ENCODE measurements at regions not wholly inside any gene's neighbourhood (a gene's known extent, or its start where the extent isn't known, plus 50 kb on each side); places are given as distances from the start of the nearest gene placed in this dataset.

- Histone ChIP-seq H3K9ac (ENCODE audit: low read length) (no peak overlapping the region), H3K4me3 (ENCODE audit: low read length) (no peak overlapping the region), H3K4me1 (ENCODE audit: control insufficient read depth, insufficient read depth, low read length) (peaks cover 6% of the 10 kb centered on the region), H3K27me3 (ENCODE audit: control insufficient read depth, insufficient read depth, low read length) (no peaks in the 10 kb centered on the region), H3K36me3 (ENCODE audit: control insufficient read depth, insufficient read depth, low read length) (no peaks in the 10 kb centered on the region), H3K9me3 (ENCODE audit: control insufficient read depth, low read length) (no peaks in the 10 kb centered on the region)
These were observed 144.1 kb upstream of the HES1 start for GRCh38 chr3:193991666-193992424.

- Histone ChIP-seq H3K4me3 (ENCODE audit: low read length) (no peak overlapping the region), H3K9me3 (ENCODE audit: control insufficient read depth, low read length) (no peaks in the 10 kb centered on the region), H3K9ac (ENCODE audit: low read length) (no peak overlapping the region), H3K27me3 (ENCODE audit: control insufficient read depth, insufficient read depth, low read length) (no peaks in the 10 kb centered on the region), H3K36me3 (ENCODE audit: control insufficient read depth, insufficient read depth, low read length) (no peaks in the 10 kb centered on the region), H3K4me1 (ENCODE audit: control insufficient read depth, insufficient read depth, low read length) (peaks cover 12% of the 10 kb centered on the region)
These were observed 143.4 kb upstream of the HES1 start for GRCh38 chr3:193992425-193993037.

- Histone ChIP-seq H3K36me3 (ENCODE audit: control insufficient read depth, insufficient read depth, low read length) (no peaks in the 10 kb centered on the region), H3K27me3 (ENCODE audit: control insufficient read depth, insufficient read depth, low read length) (no peaks in the 10 kb centered on the region), H3K4me1 (ENCODE audit: control insufficient read depth, insufficient read depth, low read length) (peaks cover 22% of the 10 kb centered on the region), H3K9ac (ENCODE audit: low read length) (no peak overlapping the region), H3K4me3 (ENCODE audit: low read length) (no peak overlapping the region), H3K9me3 (ENCODE audit: control insufficient read depth, low read length) (no peaks in the 10 kb centered on the region)
These were observed 139.7 kb upstream of the HES1 start for GRCh38 chr3:193996221-193996620.

- no peaks in the 10 kb centered on the region for H3K36me3 ChIP-seq (ENCODE audit: control insufficient read depth, insufficient read depth, low read length)
- H3K4me1 ChIP-seq (ENCODE audit: control insufficient read depth, insufficient read depth, low read length), result peaks cover 22% of the 10 kb centered on the region
- H3K9me3 ChIP-seq (ENCODE audit: control insufficient read depth, low read length), result no peaks in the 10 kb centered on the region
- H3K4me3 ChIP-seq (ENCODE audit: low read length), result no peak overlapping the region
- H3K9ac ChIP-seq (ENCODE audit: low read length), result no peak overlapping the region
- H3K27me3 ChIP-seq (ENCODE audit: control insufficient read depth, insufficient read depth, low read length), result no peaks in the 10 kb centered on the region
These were observed 139.3 kb upstream of the HES1 start for GRCh38 chr3:193996641-193997089.

GRCh38 chr3:193997228-193998122, 138.5 kb upstream of the HES1 start:
- Histone ChIP-seq H3K9me3 (ENCODE audit: control insufficient read depth, low read length) (no peaks in the 10 kb centered on the region), H3K4me1 (ENCODE audit: control insufficient read depth, insufficient read depth, low read length) (peaks cover 26% of the 10 kb centered on the region), H3K9ac (ENCODE audit: low read length) (no peak overlapping the region), H3K27me3 (ENCODE audit: control insufficient read depth, insufficient read depth, low read length) (no peaks in the 10 kb centered on the region), H3K4me3 (ENCODE audit: low read length) (no peak overlapping the region), H3K36me3 (ENCODE audit: control insufficient read depth, insufficient read depth, low read length) (no peaks in the 10 kb centered on the region)

- Histone ChIP-seq H3K9ac (ENCODE audit: low read length) (no peak overlapping the region), H3K27me3 (ENCODE audit: control insufficient read depth, insufficient read depth, low read length) (no peaks in the 10 kb centered on the region), H3K36me3 (ENCODE audit: control insufficient read depth, insufficient read depth, low read length) (no peaks in the 10 kb centered on the region), H3K4me3 (ENCODE audit: low read length) (no peak overlapping the region), H3K9me3 (ENCODE audit: control insufficient read depth, low read length) (no peaks in the 10 kb centered on the region), H3K4me1 (ENCODE audit: control insufficient read depth, insufficient read depth, low read length) (peaks cover 32% of the 10 kb centered on the region)
These were observed 137.9 kb upstream of the HES1 start for GRCh38 chr3:193998123-193998448.

GRCh38 chr3:193998628-193999195, 137.2 kb upstream of the HES1 start:
- H3K36me3 ChIP-seq (ENCODE audit: control insufficient read depth, insufficient read depth, low read length), result no peaks in the 10 kb centered on the region
- peaks cover 36% of the 10 kb centered on the region for H3K4me1 ChIP-seq (ENCODE audit: control insufficient read depth, insufficient read depth, low read length)
- H3K27me3 ChIP-seq (ENCODE audit: control insufficient read depth, insufficient read depth, low read length), result no peaks in the 10 kb centered on the region
- no peak overlapping the region for H3K9ac ChIP-seq (ENCODE audit: low read length)
- H3K4me3 ChIP-seq (ENCODE audit: low read length), result no peak overlapping the region
- H3K9me3 ChIP-seq (ENCODE audit: control insufficient read depth, low read length), result no peaks in the 10 kb centered on the region

GRCh38 chr3:194000100-194000499, 135.8 kb upstream of the HES1 start:
- Histone ChIP-seq H3K27me3 (ENCODE audit: control insufficient read depth, insufficient read depth, low read length) (no peaks in the 10 kb centered on the region), H3K9me3 (ENCODE audit: control insufficient read depth, low read length) (no peaks in the 10 kb centered on the region), H3K4me1 (ENCODE audit: control insufficient read depth, insufficient read depth, low read length) (peaks cover 49% of the 10 kb centered on the region), H3K4me3 (ENCODE audit: low read length) (no peak overlapping the region), H3K36me3 (ENCODE audit: control insufficient read depth, insufficient read depth, low read length) (no peaks in the 10 kb centered on the region), H3K9ac (ENCODE audit: low read length) (no peak overlapping the region)

- H3K9ac ChIP-seq (ENCODE audit: low read length), result no peak overlapping the region
These were observed 135.2 kb upstream of the HES1 start for GRCh38 chr3:194000712-194001111.

GRCh38 chr3:194001728-194002459, 134.1 kb upstream of the HES1 start:
- Histone ChIP-seq H3K4me3 (ENCODE audit: low read length) (no peak overlapping the region), H3K9me3 (ENCODE audit: control insufficient read depth, low read length) (no peaks in the 10 kb centered on the region), H3K36me3 (ENCODE audit: control insufficient read depth, insufficient read depth, low read length) (no peaks in the 10 kb centered on the region), H3K27me3 (ENCODE audit: control insufficient read depth, insufficient read depth, low read length) (no peaks in the 10 kb centered on the region), H3K9ac (ENCODE audit: low read length) (no peak overlapping the region), H3K4me1 (ENCODE audit: control insufficient read depth, insufficient read depth, low read length) (peaks cover 48% of the 10 kb centered on the region)

More at GRCh38 chr3:194000712-194001111, 135.2 kb upstream of the HES1 start:
- Histone ChIP-seq H3K27me3 (ENCODE audit: control insufficient read depth, insufficient read depth, low read length) (no peaks in the 10 kb centered on the region), H3K4me3 (ENCODE audit: low read length) (no peak overlapping the region), H3K36me3 (ENCODE audit: control insufficient read depth, insufficient read depth, low read length) (no peaks in the 10 kb centered on the region), H3K9me3 (ENCODE audit: control insufficient read depth, low read length) (no peaks in the 10 kb centered on the region), H3K4me1 (ENCODE audit: control insufficient read depth, insufficient read depth, low read length) (peaks cover 51% of the 10 kb centered on the region)
